GM23338 (cell line): ENCODE measurements at regions not wholly inside any gene's neighbourhood (a gene's known extent, or its start where the extent isn't known, plus 50 kb on each side); places are given as distances from the start of the nearest gene placed in this dataset.
A peak's percentile ranks its signal among the peaks of the same experiment; 100 is the strongest.

Experiments used
- ATAC-seq: fragments of 200-7000 bp; cut with Tn5 transposase; 3 replicates; pipeline ENCODE4 v1.9.1; 2020
- DNase-seq: peaks from one replicate; pipeline ENCODE4 v3.0.0-alpha.2; 2015; ENCODE audit warnings: low spot score
- H2AFZ ChIP-seq: fragments of 200-600 bp; sonication (generic); 2 replicates; pipeline ENCODE4 v1.8.0; 2016; ENCODE audit warnings: antibody characterized with exemption, mild to moderate bottlenecking, moderate library complexity
- H3F3A ChIP-seq: fragments of 200-600 bp; sonication (generic); replicated peaks from 2 replicates; pipeline ENCODE4 v1.8.0; 2017; ENCODE audit warnings: antibody characterized with exemption, mixed run types, low read depth
- H3K27ac ChIP-seq: fragments of 200-600 bp; sonication (generic); 2 replicates; pipeline ENCODE4 v1.6.1; 2016; ENCODE audit warnings: low read depth
- H3K27me3 ChIP-seq: fragments of 200-600 bp; sonication (generic); 2 replicates; pipeline ENCODE4 v1.8.0; 2016; ENCODE audit warnings: mild to moderate bottlenecking, mixed run types, moderate library complexity; ENCODE audit not compliant: insufficient read depth
- H3K36me3 ChIP-seq: fragments of 200-600 bp; sonication (generic); 2 replicates; pipeline ENCODE4 v1.8.0; 2016; ENCODE audit warnings: mild to moderate bottlenecking; ENCODE audit not compliant: insufficient read depth
- H3K4me1 ChIP-seq: fragments of 200-600 bp; sonication (generic); 2 replicates; pipeline ENCODE4 v1.8.0; 2016; ENCODE audit warnings: mild to moderate bottlenecking, moderate library complexity; ENCODE audit not compliant: insufficient read depth
- H3K4me2 ChIP-seq: fragments of 200-600 bp; sonication (generic); 2 replicates; pipeline ENCODE4 v1.7.1; 2017; ENCODE audit warnings: mixed run types
- H3K4me3 ChIP-seq: fragments of 200-600 bp; sonication (generic); 2 replicates; pipeline ENCODE4 v1.6.1; 2016; ENCODE audit warnings: mixed run types
- H3K79me2 ChIP-seq: fragments of 200-600 bp; sonication (generic); replicated peaks from 2 replicates; pipeline ENCODE4 v1.8.0; 2017; ENCODE audit warnings: mild to moderate bottlenecking; ENCODE audit not compliant: insufficient read depth
- H3K9me2 ChIP-seq: fragments of 200-600 bp; sonication (generic); 2 replicates; pipeline ENCODE4 v1.8.0; 2017; ENCODE audit not compliant: insufficient read depth
- H4K20me1 ChIP-seq: fragments of 200-600 bp; sonication (generic); replicated peaks from 2 replicates; pipeline ENCODE4 v1.8.0; 2017; ENCODE audit warnings: mild to moderate bottlenecking; ENCODE audit not compliant: insufficient read depth
- H3K27ac Mint-ChIP-seq: 2 replicates; pipeline ENCODE4 v1.8.0; 2020; ENCODE audit warnings: inconsistent platforms, mild to moderate bottlenecking, moderate library complexity, mixed read lengths
- H3K27me3 Mint-ChIP-seq: 3 replicates; pipeline ENCODE4 v1.8.0; 2022; ENCODE audit warnings: low read depth, mild to moderate bottlenecking, moderate library complexity, mixed read lengths, inconsistent platforms; ENCODE audit not compliant: insufficient read depth, poor library complexity
- H3K36me3 Mint-ChIP-seq: 3 replicates; pipeline ENCODE4 v1.8.0; 2021; ENCODE audit warnings: low read depth, mild to moderate bottlenecking, inconsistent platforms, moderate library complexity, mixed read lengths
- H3K4me1 Mint-ChIP-seq: 3 replicates; pipeline ENCODE4 v1.8.0; 2020; ENCODE audit warnings: mild to moderate bottlenecking, inconsistent platforms, mixed read lengths
- H3K4me3 Mint-ChIP-seq: 3 replicates; pipeline ENCODE4 v1.8.0; 2021; ENCODE audit warnings: moderate library complexity, mild to moderate bottlenecking, inconsistent platforms, mixed read lengths
- H3K9me3 Mint-ChIP-seq: 3 replicates; pipeline ENCODE4 v1.8.0; 2020; ENCODE audit warnings: moderate library complexity, mild to moderate bottlenecking, inconsistent platforms, mixed read lengths
- EZH2phosphoT487 ChIP-seq: fragments of 200-600 bp; sonication (generic); IDR thresholded peaks from one replicate; pipeline ENCODE4 v1.8.1; 2018; ENCODE audit warnings: antibody characterized with exemption; ENCODE audit not compliant: unreplicated experiment
- JUNB ChIP-seq: IDR thresholded peaks from one replicate; pipeline ENCODE4 v1.6.1; 2016; ENCODE audit warnings: antibody characterized with exemption; ENCODE audit not compliant: unreplicated experiment
- NANOG ChIP-seq: IDR thresholded peaks from 2 replicates; pipeline ENCODE4 v1.6.1; 2016; ENCODE audit warnings: antibody characterized with exemption, borderline replicate concordance
- ZNF114 ChIP-seq: fragments of 250-450 bp; sonication (Bioruptor Pico); IDR thresholded peaks from 2 replicates; pipeline ENCODE4 v1.5.0; 2020; ENCODE audit warnings: mild to moderate bottlenecking, moderate library complexity
- TF ChIP-seq, protein P1 (sequence below): fragments of 250-450 bp; sonication (Bioruptor Pico); IDR thresholded peaks from 2 replicates; pipeline ENCODE4 v1.5.0; 2020; ENCODE audit warnings: mild to moderate bottlenecking, moderate library complexity
- TF ChIP-seq, protein P2 (sequence below): IDR thresholded peaks from 2 replicates; pipeline ENCODE4 v1.6.1; 2016; ENCODE audit warnings: antibody characterized with exemption
- TF ChIP-seq, protein P3 (sequence below): IDR thresholded peaks from one replicate; pipeline ENCODE4 v1.6.1; 2018; ENCODE audit warnings: antibody characterized with exemption; ENCODE audit not compliant: unreplicated experiment

DNA sequence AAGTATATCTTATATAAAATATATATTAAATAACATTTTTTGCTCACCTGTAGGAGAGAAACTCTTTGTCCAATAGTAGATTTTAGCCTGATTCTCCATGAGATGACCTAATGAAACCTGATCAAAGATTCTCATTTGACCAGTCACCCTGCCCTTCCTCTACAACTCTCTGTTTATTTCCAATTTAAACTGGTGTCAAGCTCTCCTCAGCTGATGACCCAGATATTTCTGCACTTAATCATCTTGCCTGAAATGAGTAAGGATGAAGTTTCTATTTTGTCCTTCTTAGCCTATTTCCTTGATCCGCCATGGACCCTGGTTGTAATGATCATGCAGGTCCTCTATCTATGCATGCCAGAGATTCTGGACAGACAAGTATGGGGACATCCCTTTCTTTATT, 179.3 kb upstream of the FGF10 start (continued):
- TF ChIP-seq, protein P1, sequence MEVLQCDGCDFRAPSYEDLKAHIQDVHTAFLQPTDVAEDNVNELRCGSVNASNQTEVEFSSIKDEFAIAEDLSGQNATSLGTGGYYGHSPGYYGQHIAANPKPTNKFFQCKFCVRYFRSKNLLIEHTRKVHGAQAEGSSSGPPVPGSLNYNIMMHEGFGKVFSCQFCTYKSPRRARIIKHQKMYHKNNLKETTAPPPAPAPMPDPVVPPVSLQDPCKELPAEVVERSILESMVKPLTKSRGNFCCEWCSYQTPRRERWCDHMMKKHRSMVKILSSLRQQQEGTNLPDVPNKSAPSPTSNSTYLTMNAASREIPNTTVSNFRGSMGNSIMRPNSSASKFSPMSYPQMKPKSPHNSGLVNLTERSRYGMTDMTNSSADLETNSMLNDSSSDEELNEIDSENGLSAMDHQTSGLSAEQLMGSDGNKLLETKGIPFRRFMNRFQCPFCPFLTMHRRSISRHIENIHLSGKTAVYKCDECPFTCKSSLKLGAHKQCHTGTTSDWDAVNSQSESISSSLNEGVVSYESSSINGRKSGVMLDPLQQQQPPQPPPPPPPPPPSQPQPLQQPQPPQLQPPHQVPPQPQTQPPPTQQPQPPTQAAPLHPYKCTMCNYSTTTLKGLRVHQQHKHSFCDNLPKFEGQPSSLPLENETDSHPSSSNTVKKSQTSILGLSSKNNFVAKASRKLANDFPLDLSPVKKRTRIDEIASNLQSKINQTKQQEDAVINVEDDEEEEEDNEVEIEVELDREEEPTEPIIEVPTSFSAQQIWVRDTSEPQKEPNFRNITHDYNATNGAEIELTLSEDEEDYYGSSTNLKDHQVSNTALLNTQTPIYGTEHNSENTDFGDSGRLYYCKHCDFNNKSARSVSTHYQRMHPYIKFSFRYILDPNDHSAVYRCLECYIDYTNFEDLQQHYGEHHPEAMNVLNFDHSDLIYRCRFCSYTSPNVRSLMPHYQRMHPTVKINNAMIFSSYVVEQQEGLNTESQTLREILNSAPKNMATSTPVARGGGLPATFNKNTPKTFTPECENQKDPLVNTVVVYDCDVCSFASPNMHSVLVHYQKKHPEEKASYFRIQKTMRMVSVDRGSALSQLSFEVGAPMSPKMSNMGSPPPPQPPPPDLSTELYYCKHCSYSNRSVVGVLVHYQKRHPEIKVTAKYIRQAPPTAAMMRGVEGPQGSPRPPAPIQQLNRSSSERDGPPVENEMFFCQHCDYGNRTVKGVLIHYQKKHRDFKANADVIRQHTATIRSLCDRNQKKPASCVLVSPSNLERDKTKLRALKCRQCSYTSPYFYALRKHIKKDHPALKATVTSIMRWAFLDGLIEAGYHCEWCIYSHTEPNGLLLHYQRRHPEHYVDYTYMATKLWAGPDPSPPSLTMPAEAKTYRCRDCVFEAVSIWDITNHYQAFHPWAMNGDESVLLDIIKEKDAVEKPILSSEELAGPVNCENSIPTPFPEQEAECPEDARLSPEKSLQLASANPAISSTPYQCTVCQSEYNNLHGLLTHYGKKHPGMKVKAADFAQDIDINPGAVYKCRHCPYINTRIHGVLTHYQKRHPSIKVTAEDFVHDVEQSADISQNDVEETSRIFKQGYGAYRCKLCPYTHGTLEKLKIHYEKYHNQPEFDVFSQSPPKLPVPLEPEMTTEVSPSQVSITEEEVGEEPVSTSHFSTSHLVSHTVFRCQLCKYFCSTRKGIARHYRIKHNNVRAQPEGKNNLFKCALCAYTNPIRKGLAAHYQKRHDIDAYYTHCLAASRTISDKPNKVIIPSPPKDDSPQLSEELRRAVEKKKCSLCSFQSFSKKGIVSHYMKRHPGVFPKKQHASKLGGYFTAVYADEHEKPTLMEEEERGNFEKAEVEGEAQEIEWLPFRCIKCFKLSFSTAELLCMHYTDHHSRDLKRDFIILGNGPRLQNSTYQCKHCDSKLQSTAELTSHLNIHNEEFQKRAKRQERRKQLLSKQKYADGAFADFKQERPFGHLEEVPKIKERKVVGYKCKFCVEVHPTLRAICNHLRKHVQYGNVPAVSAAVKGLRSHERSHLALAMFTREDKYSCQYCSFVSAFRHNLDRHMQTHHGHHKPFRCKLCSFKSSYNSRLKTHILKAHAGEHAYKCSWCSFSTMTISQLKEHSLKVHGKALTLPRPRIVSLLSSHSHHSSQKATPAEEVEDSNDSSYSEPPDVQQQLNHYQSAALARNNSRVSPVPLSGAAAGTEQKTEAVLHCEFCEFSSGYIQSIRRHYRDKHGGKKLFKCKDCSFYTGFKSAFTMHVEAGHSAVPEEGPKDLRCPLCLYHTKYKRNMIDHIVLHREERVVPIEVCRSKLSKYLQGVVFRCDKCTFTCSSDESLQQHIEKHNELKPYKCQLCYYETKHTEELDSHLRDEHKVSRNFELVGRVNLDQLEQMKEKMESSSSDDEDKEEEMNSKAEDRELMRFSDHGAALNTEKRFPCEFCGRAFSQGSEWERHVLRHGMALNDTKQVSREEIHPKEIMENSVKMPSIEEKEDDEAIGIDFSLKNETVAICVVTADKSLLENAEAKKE (CRISPR knock-in tag) = no peak
- TF ChIP-seq JUNB (no peak), ZNF114 (CRISPR knock-in tag) (no peak), EZH2phosphoT487 (no peak)

DNA sequence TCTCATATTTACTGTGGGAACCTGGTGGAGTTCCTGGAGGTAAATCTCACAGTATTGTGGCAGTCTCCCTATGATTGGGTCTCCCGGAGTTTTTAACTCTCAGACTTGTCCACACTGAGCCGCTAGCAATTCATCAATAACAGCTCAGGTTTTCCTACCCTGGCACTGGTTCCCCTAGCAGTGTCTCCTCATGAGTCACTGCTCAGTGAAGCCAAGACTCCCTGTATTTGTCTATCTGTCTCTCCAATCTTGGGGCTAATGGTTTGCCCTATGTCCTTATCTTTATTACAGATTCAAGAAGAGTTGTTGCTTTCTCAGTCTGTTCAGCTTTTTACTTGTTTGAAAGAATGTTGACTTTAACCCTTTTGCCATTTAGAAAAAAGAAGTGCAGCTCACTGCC, 176.7 kb upstream of the FGF10 start:
- Histone ChIP-seq H3K27ac (no peak overlapping the region), H3K4me2 (no peak overlapping the region), H3K4me3 (no peak overlapping the region), H3F3A (no peaks in the 10 kb centered on the region), H3K27me3 (no peaks in the 10 kb centered on the region), H2AFZ (peak overlapping the region; percentile 45; the same call in 1 of the 2 replicates), H3K9me2 (no peaks in the 10 kb centered on the region), H4K20me1 (no peaks in the 10 kb centered on the region), H3K4me1 (no peaks in the 10 kb centered on the region), H3K79me2 (no peaks in the 10 kb centered on the region), H3K36me3 (no peaks in the 10 kb centered on the region)
- no peak for ATAC-seq
- Mint-ChIP-seq H3K27me3 (no peaks in the 10 kb centered on the region), H3K27ac (no peak overlapping the region), H3K4me1 (no peaks in the 10 kb centered on the region), H3K36me3 (no peaks in the 10 kb centered on the region), H3K4me3 (no peak overlapping the region), H3K9me3 (no peaks in the 10 kb centered on the region)
- TF ChIP-seq, protein P2, sequence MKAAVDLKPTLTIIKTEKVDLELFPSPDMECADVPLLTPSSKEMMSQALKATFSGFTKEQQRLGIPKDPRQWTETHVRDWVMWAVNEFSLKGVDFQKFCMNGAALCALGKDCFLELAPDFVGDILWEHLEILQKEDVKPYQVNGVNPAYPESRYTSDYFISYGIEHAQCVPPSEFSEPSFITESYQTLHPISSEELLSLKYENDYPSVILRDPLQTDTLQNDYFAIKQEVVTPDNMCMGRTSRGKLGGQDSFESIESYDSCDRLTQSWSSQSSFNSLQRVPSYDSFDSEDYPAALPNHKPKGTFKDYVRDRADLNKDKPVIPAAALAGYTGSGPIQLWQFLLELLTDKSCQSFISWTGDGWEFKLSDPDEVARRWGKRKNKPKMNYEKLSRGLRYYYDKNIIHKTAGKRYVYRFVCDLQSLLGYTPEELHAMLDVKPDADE = no peak
- TF ChIP-seq, protein P3, sequence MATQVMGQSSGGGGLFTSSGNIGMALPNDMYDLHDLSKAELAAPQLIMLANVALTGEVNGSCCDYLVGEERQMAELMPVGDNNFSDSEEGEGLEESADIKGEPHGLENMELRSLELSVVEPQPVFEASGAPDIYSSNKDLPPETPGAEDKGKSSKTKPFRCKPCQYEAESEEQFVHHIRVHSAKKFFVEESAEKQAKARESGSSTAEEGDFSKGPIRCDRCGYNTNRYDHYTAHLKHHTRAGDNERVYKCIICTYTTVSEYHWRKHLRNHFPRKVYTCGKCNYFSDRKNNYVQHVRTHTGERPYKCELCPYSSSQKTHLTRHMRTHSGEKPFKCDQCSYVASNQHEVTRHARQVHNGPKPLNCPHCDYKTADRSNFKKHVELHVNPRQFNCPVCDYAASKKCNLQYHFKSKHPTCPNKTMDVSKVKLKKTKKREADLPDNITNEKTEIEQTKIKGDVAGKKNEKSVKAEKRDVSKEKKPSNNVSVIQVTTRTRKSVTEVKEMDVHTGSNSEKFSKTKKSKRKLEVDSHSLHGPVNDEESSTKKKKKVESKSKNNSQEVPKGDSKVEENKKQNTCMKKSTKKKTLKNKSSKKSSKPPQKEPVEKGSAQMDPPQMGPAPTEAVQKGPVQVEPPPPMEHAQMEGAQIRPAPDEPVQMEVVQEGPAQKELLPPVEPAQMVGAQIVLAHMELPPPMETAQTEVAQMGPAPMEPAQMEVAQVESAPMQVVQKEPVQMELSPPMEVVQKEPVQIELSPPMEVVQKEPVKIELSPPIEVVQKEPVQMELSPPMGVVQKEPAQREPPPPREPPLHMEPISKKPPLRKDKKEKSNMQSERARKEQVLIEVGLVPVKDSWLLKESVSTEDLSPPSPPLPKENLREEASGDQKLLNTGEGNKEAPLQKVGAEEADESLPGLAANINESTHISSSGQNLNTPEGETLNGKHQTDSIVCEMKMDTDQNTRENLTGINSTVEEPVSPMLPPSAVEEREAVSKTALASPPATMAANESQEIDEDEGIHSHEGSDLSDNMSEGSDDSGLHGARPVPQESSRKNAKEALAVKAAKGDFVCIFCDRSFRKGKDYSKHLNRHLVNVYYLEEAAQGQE = no peak
- TF ChIP-seq EZH2phosphoT487 = no peak
- TF ChIP-seq NANOG = no peak
- no peak for DNase-seq
